Hepatocyte (in vitro differentiated cells): ENCODE measurements at regions not wholly inside any gene's neighbourhood (a gene's known extent, or its start where the extent isn't known, plus 50 kb on each side); places are given as distances from the start of the nearest gene placed in this dataset.
"Not testable (repeated sequence)": the region's sequence is repeated elsewhere in the genome, so short reads cannot be mapped to it uniquely, and the experiment has no call there.

Experiments used
- DNase-seq: peaks from one replicate; pipeline ENCODE4 v3.0.0-alpha.2; 2016; ENCODE audit warnings: low spot score
- H2AFZ ChIP-seq: fragments of 200-600 bp; sonication (generic); 2 replicates; pipeline ENCODE4 v1.6.0; 2016; ENCODE audit warnings: antibody characterized with exemption, mild to moderate bottlenecking
- H3K27ac ChIP-seq: fragments of 200-600 bp; sonication (generic); 2 replicates; pipeline ENCODE4 v1.5.1; 2016; ENCODE audit warnings: mild to moderate bottlenecking
- H3K27me3 ChIP-seq: fragments of 200-600 bp; sonication (generic); 2 replicates; pipeline ENCODE4 v1.6.1; 2016
- H3K36me3 ChIP-seq: fragments of 200-600 bp; sonication (generic); replicated peaks from 2 replicates; pipeline ENCODE4 v1.5.1; 2016; ENCODE audit warnings: low read depth; ENCODE audit not compliant: insufficient read depth
- H3K4me1 ChIP-seq: fragments of 200-600 bp; sonication (generic); 2 replicates; pipeline ENCODE4 v1.5.1; 2016; ENCODE audit warnings: mild to moderate bottlenecking, moderate library complexity; ENCODE audit not compliant: insufficient read depth
- H3K4me2 ChIP-seq: fragments of 200-600 bp; sonication (generic); 2 replicates; pipeline ENCODE4 v1.6.0; 2016
- H3K4me3 ChIP-seq: fragments of 200-600 bp; sonication (generic); 2 replicates; pipeline ENCODE4 v1.5.1; 2016; ENCODE audit warnings: mild to moderate bottlenecking
- H3K79me2 ChIP-seq: fragments of 200-600 bp; sonication (generic); 2 replicates; pipeline ENCODE4 v1.6.0; 2017; ENCODE audit warnings: mild to moderate bottlenecking
- H3K9me2 ChIP-seq: fragments of 200-600 bp; sonication (generic); replicated peaks from 2 replicates; pipeline ENCODE4 v1.6.0; 2017; ENCODE audit warnings: mild to moderate bottlenecking; ENCODE audit not compliant: insufficient read depth
- H3K9me3 ChIP-seq: fragments of 200-600 bp; sonication (generic); 2 replicates; pipeline ENCODE4 v1.5.1; 2016; ENCODE audit warnings: low read depth, mild to moderate bottlenecking
- H4K20me1 ChIP-seq: fragments of 200-600 bp; sonication (generic); 2 replicates; pipeline ENCODE4 v1.6.0; 2016; ENCODE audit warnings: mild to moderate bottlenecking; ENCODE audit not compliant: insufficient read depth, poor library complexity, severe bottlenecking
- EZH2 ChIP-seq: fragments of 200-600 bp; sonication (generic); IDR thresholded peaks from 2 replicates; pipeline ENCODE4 v1.6.1; 2016; ENCODE audit warnings: antibody characterized with exemption, mild to moderate bottlenecking, borderline replicate concordance
- EZH2phosphoT487 ChIP-seq: fragments of 200-600 bp; sonication (generic); IDR thresholded peaks from one replicate; pipeline ENCODE4 v1.6.1; 2018; ENCODE audit warnings: antibody characterized with exemption, mild to moderate bottlenecking, low read depth, moderate library complexity; ENCODE audit not compliant: unreplicated experiment, severe bottlenecking
- WGBS: methylation state at CpG from one replicate; pipeline ENCODE4 v1.1.6; 2016; ENCODE audit warnings: low lambda C conversion rate; ENCODE audit errors: missing lambda C conversion rate; 5-methylcytosine and 5-hydroxymethylcytosine counted together
- TF ChIP-seq, protein P1 (sequence below): fragments of 200-600 bp; sonication (generic); IDR thresholded peaks from 2 replicates; pipeline ENCODE4 v1.5.1; 2016; ENCODE audit warnings: antibody characterized with exemption, mild to moderate bottlenecking; ENCODE audit not compliant: poor library complexity

DNA sequence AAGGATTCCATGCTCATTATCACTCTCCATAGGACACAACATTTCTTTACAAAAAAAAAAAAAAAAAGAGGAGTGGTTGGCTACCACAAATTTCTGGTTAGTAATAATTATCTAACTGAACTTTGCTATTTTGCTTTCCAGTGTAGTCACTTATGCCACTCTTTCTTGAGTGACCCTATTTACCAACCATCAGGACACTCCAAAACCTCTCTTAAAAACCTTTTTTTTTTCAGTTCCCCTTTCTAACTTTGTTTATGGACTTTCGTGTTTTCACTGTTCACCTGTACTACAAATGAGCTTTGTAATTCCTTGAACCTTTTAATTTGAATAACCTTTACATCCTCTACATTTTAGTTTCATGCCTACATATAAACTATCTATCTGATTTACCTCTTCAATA lies 686.5 kb upstream of the PCDH9 start:
- Histone ChIP-seq H3K36me3 (no peaks in the 10 kb centered on the region), H4K20me1 (no peaks in the 10 kb centered on the region), H3K9me2 (no peaks in the 10 kb centered on the region), H3K27me3 (no peaks in the 10 kb centered on the region), H3K9me3 (no peaks in the 10 kb centered on the region), H3K4me2 (no peak overlapping the region), H3K4me1 (no peaks in the 10 kb centered on the region), H3K79me2 (no peaks in the 10 kb centered on the region), H3K4me3 (no peak overlapping the region), H3K27ac (no peak overlapping the region), H2AFZ (no peak overlapping the region)
- TF ChIP-seq, protein P1, sequence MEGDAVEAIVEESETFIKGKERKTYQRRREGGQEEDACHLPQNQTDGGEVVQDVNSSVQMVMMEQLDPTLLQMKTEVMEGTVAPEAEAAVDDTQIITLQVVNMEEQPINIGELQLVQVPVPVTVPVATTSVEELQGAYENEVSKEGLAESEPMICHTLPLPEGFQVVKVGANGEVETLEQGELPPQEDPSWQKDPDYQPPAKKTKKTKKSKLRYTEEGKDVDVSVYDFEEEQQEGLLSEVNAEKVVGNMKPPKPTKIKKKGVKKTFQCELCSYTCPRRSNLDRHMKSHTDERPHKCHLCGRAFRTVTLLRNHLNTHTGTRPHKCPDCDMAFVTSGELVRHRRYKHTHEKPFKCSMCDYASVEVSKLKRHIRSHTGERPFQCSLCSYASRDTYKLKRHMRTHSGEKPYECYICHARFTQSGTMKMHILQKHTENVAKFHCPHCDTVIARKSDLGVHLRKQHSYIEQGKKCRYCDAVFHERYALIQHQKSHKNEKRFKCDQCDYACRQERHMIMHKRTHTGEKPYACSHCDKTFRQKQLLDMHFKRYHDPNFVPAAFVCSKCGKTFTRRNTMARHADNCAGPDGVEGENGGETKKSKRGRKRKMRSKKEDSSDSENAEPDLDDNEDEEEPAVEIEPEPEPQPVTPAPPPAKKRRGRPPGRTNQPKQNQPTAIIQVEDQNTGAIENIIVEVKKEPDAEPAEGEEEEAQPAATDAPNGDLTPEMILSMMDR: no peak
- TF ChIP-seq EZH2phosphoT487 (no peak), EZH2 (no peak)
- DNase-seq: no peak
- 91% methylated on average over 1 of the region's 1 CpG for WGBS

DNA sequence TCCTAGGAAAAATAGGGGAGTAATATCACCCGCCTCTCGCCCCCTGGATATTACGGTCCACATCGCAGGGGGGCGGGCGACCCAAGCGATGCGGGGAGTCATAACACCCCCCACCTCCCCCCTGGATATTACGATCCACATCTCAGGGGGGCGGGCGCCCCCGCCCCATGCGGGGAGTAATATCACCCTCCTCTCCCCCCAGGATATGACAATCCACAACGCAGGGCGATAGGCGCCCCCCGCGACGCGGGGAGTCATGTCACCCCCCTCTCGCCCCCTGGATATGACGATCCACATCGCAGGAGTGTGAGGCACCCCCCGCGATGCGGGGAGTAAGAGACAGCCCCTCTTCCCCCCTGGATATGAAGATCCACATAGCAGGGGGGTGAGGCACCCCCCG lies 684.4 kb upstream of the PCDH9 start:
- H4K20me1 ChIP-seq: no peaks in the 10 kb centered on the region
- no peaks in the 10 kb centered on the region for H3K9me2 ChIP-seq
- H3K27ac ChIP-seq: no peak overlapping the region
- no peaks in the 10 kb centered on the region for H3K36me3 ChIP-seq
- WGBS: 98% methylated on average over 8 of the region's 27 CpGs
- no peak overlapping the region for H3K4me3 ChIP-seq
- H3K9me3 ChIP-seq: no peaks in the 10 kb centered on the region
- TF ChIP-seq EZH2 (no peak), EZH2phosphoT487 (no peak)
- TF ChIP-seq, protein P1: no peak
- no peaks in the 10 kb centered on the region for H3K79me2 ChIP-seq
- H2AFZ ChIP-seq: no peak overlapping the region
- no peaks in the 10 kb centered on the region for H3K27me3 ChIP-seq
- DNase-seq: no peak
- no peaks in the 10 kb centered on the region for H3K4me1 ChIP-seq
- H3K4me2 ChIP-seq: no peak overlapping the region

DNA sequence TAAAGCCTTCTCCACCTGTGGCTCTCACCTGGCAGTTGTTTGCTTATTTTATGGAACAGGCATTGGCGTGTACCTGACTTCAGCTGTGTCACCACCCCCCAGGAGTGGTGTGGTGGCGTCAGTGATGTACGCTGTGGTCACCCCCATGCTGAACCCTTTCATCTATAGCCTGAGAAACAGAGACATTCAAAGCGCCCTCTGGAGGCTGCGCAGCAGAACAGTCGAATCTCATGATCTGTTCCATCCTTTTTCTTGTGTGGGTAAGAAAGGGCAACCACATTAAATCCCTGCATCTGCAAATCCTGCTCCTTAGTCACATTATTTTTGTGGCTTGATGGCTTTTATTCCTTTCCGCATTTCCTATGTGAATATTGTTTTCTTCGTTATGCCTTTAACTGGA lies 672.8 kb upstream of the PCDH9 start:
- H3K4me2 ChIP-seq, H3K4me3 ChIP-seq, H3K36me3 ChIP-seq, DNase-seq, H2AFZ ChIP-seq, H3K9me3 ChIP-seq, H4K20me1 ChIP-seq, H3K9me2 ChIP-seq, H3K79me2 ChIP-seq, H3K4me1 ChIP-seq, H3K27ac ChIP-seq, H3K27me3 ChIP-seq: not testable (repeated sequence)
- WGBS: 76% methylated on average over 8 of the region's 8 CpGs

DNA sequence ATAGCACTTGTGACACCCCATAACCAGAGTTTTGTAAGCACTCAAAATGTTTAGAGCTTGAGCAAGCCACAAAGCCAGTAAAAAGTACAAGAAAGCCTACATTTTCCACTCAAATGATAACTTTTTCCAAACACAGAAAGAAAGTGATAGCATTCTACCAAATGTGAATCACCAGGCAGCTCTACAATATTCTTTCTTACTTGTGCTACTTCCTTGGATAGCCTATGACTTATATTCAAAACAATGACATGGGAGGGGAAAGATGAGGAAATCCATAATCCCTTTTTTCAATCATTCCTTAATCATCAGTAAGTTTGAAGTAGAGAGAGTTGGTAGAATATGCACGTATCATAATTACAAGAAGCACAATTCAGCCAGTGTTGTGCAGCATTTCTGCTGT lies 650.8 kb upstream of the PCDH9 start:
- Histone ChIP-seq H4K20me1 (no peaks in the 10 kb centered on the region), H3K36me3 (no peaks in the 10 kb centered on the region), H3K9me2 (no peaks in the 10 kb centered on the region), H2AFZ (no peak overlapping the region), H3K4me1 (no peaks in the 10 kb centered on the region), H3K9me3 (no peaks in the 10 kb centered on the region), H3K79me2 (no peaks in the 10 kb centered on the region), H3K27ac (no peak overlapping the region), H3K27me3 (no peaks in the 10 kb centered on the region), H3K4me3 (no peak overlapping the region), H3K4me2 (no peak overlapping the region)
- no peak for TF ChIP-seq EZH2
- no peak for TF ChIP-seq EZH2phosphoT487
- TF ChIP-seq, protein P1: no peak
- WGBS: 91% methylated on average over 1 of the region's 1 CpG
- no peak for DNase-seq
